H9 (cell line): ENCODE measurements at regions not wholly inside any gene's neighbourhood (a gene's known extent, or its start where the extent isn't known, plus 50 kb on each side); places are given as distances from the start of the nearest gene placed in this dataset.

Experiments used
- DNase-seq: peaks from one replicate; pipeline ENCODE4 v3.0.0-alpha.2; 2017
- H2AFZ ChIP-seq: one replicate; pipeline ENCODE4 v1.6.1; 2013; ENCODE audit warnings: mild to moderate bottlenecking, low read length, control low read depth, moderate library complexity
- H2AK5ac ChIP-seq: 2 replicates; pipeline ENCODE4 v1.6.1; 2013; ENCODE audit warnings: low read length, control low read depth, mixed read lengths; ENCODE audit not compliant: insufficient read length
- H2BK120ac ChIP-seq: one replicate; pipeline ENCODE4 v1.6.1; 2013; ENCODE audit warnings: low read depth, mild to moderate bottlenecking, low read length, control low read depth, inconsistent platforms; ENCODE audit not compliant: poor library complexity, severe bottlenecking
- H2BK12ac ChIP-seq: 2 replicates; pipeline ENCODE4 v1.6.1; 2013; ENCODE audit warnings: low read length, control low read depth, mixed read lengths, low read depth; ENCODE audit not compliant: insufficient read length
- H2BK15ac ChIP-seq: 2 replicates; pipeline ENCODE4 v1.6.1; 2013; ENCODE audit warnings: low read depth, low read length, control low read depth
- H2BK20ac ChIP-seq: one replicate; pipeline ENCODE4 v1.6.1; 2013; ENCODE audit warnings: low read depth, mild to moderate bottlenecking, low read length, control low read depth, inconsistent platforms; ENCODE audit not compliant: poor library complexity, severe bottlenecking
- H2BK5ac ChIP-seq: 2 replicates; pipeline ENCODE4 v1.6.1; 2013; ENCODE audit warnings: low read length, control low read depth, mixed read lengths; ENCODE audit not compliant: insufficient read length
- H3K14ac ChIP-seq: 2 replicates; pipeline ENCODE4 v1.6.1; 2013; ENCODE audit warnings: low read length, control low read depth; ENCODE audit not compliant: insufficient read depth
- H3K18ac ChIP-seq: 2 replicates; pipeline ENCODE4 v1.6.1; 2013; ENCODE audit warnings: low read depth, mild to moderate bottlenecking, mixed read lengths, low read length, control low read depth; ENCODE audit not compliant: insufficient read length
- H3K23ac ChIP-seq: 2 replicates; pipeline ENCODE4 v1.6.1; 2013; ENCODE audit warnings: low read length, control low read depth, mixed read lengths, low read depth; ENCODE audit not compliant: insufficient read length
- H3K23me2 ChIP-seq: 2 replicates; pipeline ENCODE4 v1.6.1; 2013; ENCODE audit warnings: low read depth, mild to moderate bottlenecking, mixed read lengths, low read length, control low read depth; ENCODE audit not compliant: insufficient read length, poor library complexity, severe bottlenecking
- H3K27ac ChIP-seq: 2 replicates; pipeline ENCODE4 v1.5.1; 2013; ENCODE audit warnings: low read length, control low read depth, mixed read lengths, low read depth; ENCODE audit not compliant: insufficient read length
- H3K27me3 ChIP-seq: 2 replicates; pipeline ENCODE4 v1.6.1; 2013; ENCODE audit warnings: low read length, control low read depth, inconsistent platforms; ENCODE audit not compliant: insufficient read depth
- H3K4ac ChIP-seq: 2 replicates; pipeline ENCODE4 v1.6.1; 2013; ENCODE audit warnings: low read depth, mild to moderate bottlenecking, control low read depth, inconsistent platforms, low read length, moderate library complexity
- H3K4me1 ChIP-seq: 2 replicates; pipeline ENCODE4 v1.6.1; 2013; ENCODE audit warnings: low read length, control low read depth, inconsistent platforms; ENCODE audit not compliant: insufficient read depth
- H3K4me2 ChIP-seq: 2 replicates; pipeline ENCODE4 v1.6.1; 2013; ENCODE audit warnings: low read length, control low read depth, mixed read lengths; ENCODE audit not compliant: insufficient read length, insufficient read depth
- H3K56ac ChIP-seq: 2 replicates; pipeline ENCODE4 v1.6.1; 2013; ENCODE audit warnings: low read depth, mild to moderate bottlenecking, mixed read lengths, low read length, control low read depth; ENCODE audit not compliant: insufficient read length
- H3K79me1 ChIP-seq: 2 replicates; pipeline ENCODE4 v1.6.1; 2013; ENCODE audit warnings: low read depth, mild to moderate bottlenecking, moderate library complexity, low read length, control low read depth, inconsistent platforms; ENCODE audit not compliant: insufficient read depth, poor library complexity, severe bottlenecking
- H3K79me2 ChIP-seq: 2 replicates; pipeline ENCODE4 v1.6.1; 2013; ENCODE audit warnings: low read length, control low read depth, inconsistent platforms; ENCODE audit not compliant: insufficient read depth
- H3K9ac ChIP-seq: 2 replicates; pipeline ENCODE4 v1.6.1; 2013; ENCODE audit warnings: low read length, control low read depth, mixed read lengths; ENCODE audit not compliant: insufficient read length; ENCODE audit errors: extremely low read depth
- H3K9me3 ChIP-seq: one replicate; pipeline ENCODE4 v1.6.1; 2013; ENCODE audit warnings: low read depth, low read length, inconsistent platforms; ENCODE audit not compliant: control insufficient read depth
- H3T11ph ChIP-seq: one replicate; pipeline ENCODE4 v1.6.1; 2013; ENCODE audit warnings: mild to moderate bottlenecking, low read length, control low read depth, inconsistent platforms
- H4K20me1 ChIP-seq: one replicate; pipeline ENCODE4 v1.6.1; 2013; ENCODE audit not compliant: control insufficient read depth, insufficient read length, insufficient read depth
- H4K5ac ChIP-seq: 2 replicates; pipeline ENCODE4 v1.6.1; 2013; ENCODE audit warnings: low read depth, mild to moderate bottlenecking, mixed read lengths, low read length, control low read depth; ENCODE audit not compliant: insufficient read length
- H4K8ac ChIP-seq: replicated peaks from 2 replicates; pipeline ENCODE4 v1.6.1; 2013; ENCODE audit warnings: low read length, control low read depth, mixed read lengths, low read depth; ENCODE audit not compliant: insufficient read length
- H4K91ac ChIP-seq: 2 replicates; pipeline ENCODE4 v1.6.1; 2013; ENCODE audit warnings: low read depth, mild to moderate bottlenecking, moderate library complexity, mixed read lengths, low read length, control low read depth; ENCODE audit not compliant: insufficient read length
- H3K27ac Mint-ChIP-seq, 3 experiments: 2 replicates in 2 of 3; 3 replicates in 1 of 3; pipeline ENCODE4 v1.8.0; 2020 to 2021; ENCODE audit warnings: mixed read lengths in 3 of 3, mild to moderate bottlenecking in 1 of 3, moderate library complexity in 1 of 3
- H3K27me3 Mint-ChIP-seq: 2 replicates; pipeline ENCODE4 v1.8.0; 2021; ENCODE audit warnings: low read depth, mild to moderate bottlenecking, moderate library complexity, mixed read lengths
- H3K36me3 Mint-ChIP-seq, 3 experiments: 2 replicates in 2 of 3; 3 replicates in 1 of 3; pipeline ENCODE4 v1.8.0; 2020 to 2021; ENCODE audit warnings: low read depth in 3 of 3, mixed read lengths in 3 of 3; ENCODE audit not compliant: insufficient read depth in 1 of 3
- H3K4me1 Mint-ChIP-seq, 2 experiments: 2 replicates each; pipeline ENCODE4 v1.8.0; 2020; ENCODE audit warnings: mixed read lengths in 2 of 2
- H3K4me3 Mint-ChIP-seq, 2 experiments: 2 replicates in 1 of 2; 3 replicates in 1 of 2; pipeline ENCODE4 v1.8.0; 2020 to 2021; ENCODE audit warnings: mild to moderate bottlenecking in 2 of 2, mixed read lengths in 2 of 2, moderate library complexity in 1 of 2
- H3K9me3 Mint-ChIP-seq, 2 experiments: 2 replicates in 1 of 2; 3 replicates in 1 of 2; pipeline ENCODE4 v1.8.0; 2020; ENCODE audit warnings: mild to moderate bottlenecking in 2 of 2, mixed read lengths in 2 of 2, moderate library complexity in 1 of 2
- CTCF ChIP-seq: fragments of 200-600 bp; sonication (generic); conservative IDR thresholded peaks from 3 replicates; pipeline ENCODE4 v1.8.0; 2021; ENCODE audit warnings: antibody characterized with exemption, mild to moderate bottlenecking
- WGBS: extraction: QIAGEN DNeasy Blood & Tissue Kit; methylation state at CpG from one replicate; pipeline ENCODE4 v1.1.7; 2013; ENCODE audit warnings: missing lambda C conversion rate, low lambda C conversion rate, mixed read lengths; ENCODE audit not compliant: insufficient read length; ENCODE audit errors: extremely low coverage; 5-methylcytosine and 5-hydroxymethylcytosine counted together

DNA sequence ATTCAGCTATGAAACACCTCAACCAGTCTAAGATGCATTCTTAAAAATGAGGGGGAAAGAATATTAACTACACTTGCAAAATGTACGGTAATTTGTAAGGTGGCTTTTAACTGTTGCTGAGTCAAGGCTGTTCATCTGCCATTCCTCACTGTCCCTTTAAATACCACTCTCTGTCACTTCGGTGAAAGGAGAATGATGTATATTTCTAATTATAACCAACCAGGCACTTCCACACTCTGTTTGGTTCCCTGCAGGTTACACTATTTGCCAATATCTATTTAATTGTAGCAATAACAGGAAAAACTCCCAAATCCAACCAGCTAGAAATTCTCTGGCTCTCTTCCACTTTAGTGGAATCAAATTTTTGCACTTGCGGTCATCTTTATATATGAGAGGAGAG, 70.5 kb upstream of the SLCO3A1 start:
- H3K9me3 Mint-ChIP-seq = no peaks in the 10 kb centered on the region
- no peak overlapping the region for H3K23ac ChIP-seq
- H3K4me1 Mint-ChIP-seq = peaks cover 4% of the 10 kb centered on the region in 2 experiments; a peak in 2 of 4 replicates
- no peak overlapping the region for H2AFZ ChIP-seq
- no peaks in the 10 kb centered on the region for H3K4me1 ChIP-seq
- no peak overlapping the region for H2BK5ac ChIP-seq
- no peaks in the 10 kb centered on the region for H3K9me3 ChIP-seq
- H3K14ac ChIP-seq = no peak overlapping the region
- no peaks in the 10 kb centered on the region for H3K36me3 Mint-ChIP-seq
- DNase-seq = no peak
- no peaks in the 10 kb centered on the region for H4K20me1 ChIP-seq
- H4K5ac ChIP-seq = no peak overlapping the region
- H3K56ac ChIP-seq = no peak overlapping the region
- H2AK5ac ChIP-seq = no peak overlapping the region
- no peak overlapping the region for H3K4me3 Mint-ChIP-seq
- H3K27me3 Mint-ChIP-seq = peaks cover 4% of the 10 kb centered on the region
- no peak overlapping the region for H2BK15ac ChIP-seq
- no peaks in the 10 kb centered on the region for H3K79me2 ChIP-seq
- H3T11ph ChIP-seq = no peak overlapping the region
- WGBS = no CpG with 5 or more reads among the region's 3 CpGs
- H4K8ac ChIP-seq = no peak overlapping the region
- no peak overlapping the region for H3K4ac ChIP-seq
- TF ChIP-seq CTCF = no peak
- H3K18ac ChIP-seq = no peak overlapping the region
- no peaks in the 10 kb centered on the region for H3K23me2 ChIP-seq
- H2BK120ac ChIP-seq = no peak overlapping the region
- H4K91ac ChIP-seq = no peak overlapping the region
- no peaks in the 10 kb centered on the region for H3K79me1 ChIP-seq
- no peak overlapping the region for H3K27ac ChIP-seq
- H2BK12ac ChIP-seq = no peak overlapping the region
- H3K27me3 ChIP-seq = no peaks in the 10 kb centered on the region
- H2BK20ac ChIP-seq = no peak overlapping the region
- no peak overlapping the region for H3K4me2 ChIP-seq
- H3K27ac Mint-ChIP-seq = no peak overlapping the region
- H3K9ac ChIP-seq = no peak overlapping the region
